Activated CD8-positive, alpha-beta memory T cell treated with anti-CD3 and anti-CD28 coated beads, Interleukin-2, amount 50 U/mL, for 4 hours (primary cell): ENCODE measurements at regions not wholly inside any gene's neighbourhood (a gene's known extent, or its start where the extent isn't known, plus 50 kb on each side); places are given as distances from the start of the nearest gene placed in this dataset.
"Not testable (repeated sequence)": the region's sequence is repeated elsewhere in the genome, so short reads cannot be mapped to it uniquely, and the experiment has no call there.

Source experiments
- DNase-seq: peaks from one replicate; pipeline ENCODE4 v3.0.0-alpha.2; 2020

DNA sequence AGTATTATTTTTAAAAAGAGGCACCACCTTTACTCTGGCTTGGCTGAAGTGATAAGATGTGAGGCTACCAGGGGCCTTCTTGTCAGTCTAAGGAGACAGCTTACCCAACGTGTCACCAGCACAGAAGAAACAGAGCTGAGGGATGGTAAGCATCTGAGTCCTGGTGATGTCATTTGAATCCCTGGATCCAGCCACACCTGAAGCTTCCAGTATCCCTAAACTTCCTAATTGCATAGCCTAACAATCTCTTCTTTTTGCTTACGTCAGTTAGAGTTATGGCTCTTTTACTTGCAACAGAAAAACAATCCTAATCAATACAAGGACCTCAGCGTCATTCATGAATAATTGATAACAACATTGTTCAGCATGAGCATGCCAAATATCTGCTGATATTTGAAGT, 436.6 kb downstream of the SHISA9 start:
- DNase-seq, result no peak

DNA sequence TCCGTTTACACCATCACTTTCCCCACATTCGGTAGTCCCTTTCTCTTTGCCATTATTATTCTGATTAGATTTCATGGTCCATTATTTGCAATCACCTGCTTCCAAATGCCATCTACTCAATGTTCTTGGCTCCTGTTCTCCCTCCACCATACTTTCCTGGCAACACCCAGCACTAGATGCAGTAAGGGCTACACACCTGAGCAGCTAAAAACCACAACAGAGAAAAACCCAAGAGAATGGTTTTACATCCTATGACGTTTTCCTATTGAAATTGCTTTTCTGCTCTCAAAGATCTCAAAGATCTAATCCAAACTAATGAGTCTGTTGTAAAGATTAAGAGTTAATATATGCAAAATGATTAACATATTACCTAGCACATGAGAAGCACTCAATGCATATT, 441.3 kb downstream of the SHISA9 start:
- DNase-seq, result no peak

DNA sequence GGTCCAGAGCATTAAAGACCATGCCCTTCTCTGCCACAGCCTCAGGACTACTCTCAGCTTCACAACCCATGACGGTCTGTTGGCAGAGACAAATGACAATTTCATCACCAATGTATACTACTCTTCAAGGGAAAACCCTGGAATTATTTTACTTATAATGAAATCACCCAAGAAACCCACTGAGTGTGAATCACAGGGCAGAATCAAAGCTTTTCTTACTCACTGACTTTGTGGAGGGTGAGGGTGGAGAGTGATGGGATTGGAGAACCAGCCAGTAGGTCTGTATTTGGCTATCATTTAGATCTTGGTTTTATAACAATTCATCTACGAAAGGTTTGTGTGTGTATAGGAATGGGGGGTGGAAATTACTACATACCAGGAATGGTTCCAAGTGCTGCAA, 442.6 kb downstream of the SHISA9 start:
- DNase-seq, result no peak

DNA sequence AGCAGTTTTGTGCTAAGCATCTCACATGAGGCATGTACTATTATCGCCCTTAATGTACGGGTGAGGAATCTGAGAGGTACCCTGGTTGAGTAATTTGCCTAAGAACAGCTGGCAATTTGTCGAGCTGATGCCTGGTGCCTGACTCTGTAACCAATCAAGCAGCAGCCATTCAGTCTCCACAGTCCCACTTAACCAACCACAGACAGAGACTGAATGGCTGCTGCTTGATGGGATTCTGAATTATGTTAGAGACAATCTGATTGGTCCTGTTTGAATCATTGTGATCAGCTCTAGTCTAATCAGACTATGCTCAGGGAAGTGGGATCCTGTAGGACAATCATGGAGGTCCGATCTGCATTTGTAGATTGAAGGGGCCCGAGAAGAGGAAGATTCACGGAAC, 447.0 kb downstream of the SHISA9 start:
- DNase-seq, result no peak

DNA sequence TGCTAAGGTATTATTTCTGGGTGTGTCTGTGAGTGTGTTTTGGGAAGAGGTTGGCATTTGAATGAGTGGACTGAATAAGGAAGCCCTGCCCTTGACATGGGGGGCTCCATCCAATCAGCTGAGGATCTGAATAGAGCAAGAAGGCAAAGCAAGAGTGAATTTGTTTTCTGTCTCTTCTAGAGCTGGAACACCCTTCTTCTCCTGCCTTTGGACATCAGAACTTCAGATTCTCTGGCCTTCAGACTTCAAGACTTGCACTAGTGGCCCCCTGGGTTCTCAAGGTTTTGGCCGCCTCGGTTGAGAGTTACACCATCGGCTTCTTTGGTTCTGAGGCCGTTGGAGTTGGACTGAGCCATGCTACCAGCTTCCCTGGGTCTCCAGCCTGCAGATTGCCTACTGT, 448.6 kb downstream of the SHISA9 start:
- DNase-seq, result no peak

DNA sequence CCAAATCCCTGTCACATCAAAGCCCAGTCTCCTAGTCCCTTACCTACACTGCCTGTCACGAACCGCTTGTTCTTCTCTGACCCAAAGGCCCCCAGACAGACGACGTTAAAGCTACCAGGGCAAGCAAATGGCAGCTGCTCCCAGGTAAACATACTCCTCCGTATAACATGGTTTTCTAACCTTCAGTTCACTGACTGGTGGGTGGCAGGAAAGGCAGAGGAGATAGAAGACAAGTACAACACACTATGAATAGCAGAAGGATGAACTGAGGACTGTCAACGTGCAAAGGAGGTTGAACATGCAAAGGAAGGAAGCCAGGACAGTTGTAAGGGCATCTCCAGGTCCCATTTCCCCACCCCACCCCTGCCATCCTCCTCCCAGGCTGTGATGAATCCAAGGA, 449.8 kb downstream of the SHISA9 start:
- no peak for DNase-seq

DNA sequence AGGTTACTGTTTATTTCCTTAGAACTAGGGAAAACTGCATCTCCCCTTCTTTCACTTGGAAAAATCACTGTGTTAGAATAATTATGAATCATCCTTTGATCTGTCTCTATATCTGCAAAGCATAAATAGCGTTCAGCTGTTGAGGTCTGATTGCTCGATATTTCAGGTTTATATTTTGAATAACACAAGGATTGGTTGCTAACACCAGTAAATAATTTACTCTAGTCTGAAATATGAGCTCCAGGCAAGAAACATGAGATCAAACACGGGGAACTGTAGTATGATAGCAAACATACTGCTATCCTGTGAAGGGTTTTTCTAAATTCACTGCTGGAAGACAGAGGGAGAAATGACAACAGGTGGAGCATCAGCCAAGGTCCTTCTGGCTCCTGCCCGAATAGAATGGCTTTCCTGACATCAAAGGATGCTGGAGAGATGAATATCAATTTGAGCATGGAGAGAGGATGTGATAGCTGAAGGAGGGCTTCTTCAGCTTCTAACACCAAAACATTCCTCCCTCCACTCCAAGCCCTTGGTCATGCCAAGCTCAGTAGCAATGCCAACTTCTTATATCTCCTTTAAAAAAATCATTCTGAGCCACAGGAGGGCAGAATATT, 450.3 kb downstream of the SHISA9 start:
- no peak for DNase-seq

DNA sequence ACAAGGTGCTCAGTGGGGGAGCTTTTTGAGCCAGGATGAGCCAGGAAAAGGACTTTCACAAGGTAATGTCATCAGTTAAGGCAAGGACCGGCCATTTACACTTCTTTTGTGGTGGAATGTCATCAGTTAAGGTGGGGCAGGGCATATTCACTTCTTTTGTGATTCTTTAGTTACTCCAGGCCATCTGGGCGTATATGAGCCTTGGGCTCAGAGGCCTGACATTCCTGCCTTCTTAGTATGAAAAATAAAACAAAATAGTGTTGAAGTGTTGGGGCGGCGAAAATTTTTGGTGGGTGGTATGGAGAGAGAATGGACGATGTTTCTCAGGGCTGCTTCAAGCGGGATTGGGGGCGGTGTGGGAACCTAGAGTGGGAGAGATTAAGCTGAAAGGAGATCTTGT, 451.4 kb downstream of the SHISA9 start:
- DNase-seq, result not testable (repeated sequence)

DNA sequence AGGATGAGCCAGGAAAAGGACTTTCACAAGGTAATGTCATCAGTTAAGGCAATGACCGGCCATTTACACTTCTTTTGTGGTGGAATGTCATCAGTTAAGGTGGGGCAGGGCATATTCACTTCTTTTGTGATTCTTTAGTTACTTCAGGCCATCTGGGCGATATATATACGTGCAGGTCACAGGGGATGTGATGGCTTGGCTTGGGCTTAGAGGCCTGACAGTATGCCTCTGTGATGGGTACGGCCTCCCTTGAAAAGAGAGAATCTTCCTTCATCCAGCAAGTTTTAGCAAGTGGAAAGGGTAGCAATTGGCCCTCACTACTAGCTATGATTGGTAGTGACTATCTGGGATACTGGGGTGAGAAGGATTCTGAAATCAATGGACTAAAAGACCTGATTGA, 456.4 kb downstream of the SHISA9 start:
- not testable (repeated sequence) for DNase-seq

DNA sequence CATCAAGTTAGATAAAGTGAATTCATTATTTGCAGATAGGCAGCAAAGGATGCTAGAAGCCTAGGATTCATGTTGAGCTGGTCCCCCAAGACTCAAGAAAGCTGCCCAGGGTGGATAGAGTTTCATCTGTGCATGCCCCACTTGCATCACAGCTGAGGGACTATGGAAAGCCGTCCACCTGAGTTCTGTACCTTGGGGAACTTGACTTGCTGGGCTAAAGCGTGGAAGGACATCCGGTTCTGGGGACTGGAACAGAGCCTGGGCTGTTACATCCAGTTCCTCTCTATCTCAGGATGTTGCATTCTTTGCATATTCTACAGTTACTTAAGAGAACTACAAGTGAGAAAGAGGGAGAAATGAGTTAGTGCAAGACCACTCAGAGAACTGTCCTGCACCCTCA, 458.4 kb downstream of the SHISA9 start:
- no peak for DNase-seq

DNA sequence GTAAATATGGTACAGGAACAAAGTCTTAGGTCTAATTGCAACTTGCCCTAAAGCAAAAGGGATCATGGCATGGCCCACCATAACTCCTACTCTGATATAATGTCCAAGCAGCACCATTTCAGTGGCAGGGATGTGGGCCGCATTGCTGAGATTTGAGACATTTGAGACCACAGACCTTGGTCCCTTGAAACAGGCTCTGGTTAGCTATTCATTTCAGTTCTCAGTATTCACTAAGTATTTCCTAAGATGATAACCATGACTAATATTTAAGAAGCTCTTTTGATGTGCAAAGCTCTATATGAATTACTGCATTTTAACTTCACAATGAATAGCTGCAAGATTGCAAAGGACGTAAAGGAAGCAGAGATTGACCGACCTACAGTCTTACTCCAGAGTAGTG, 471.0 kb downstream of the SHISA9 start:
- no peak for DNase-seq

DNA sequence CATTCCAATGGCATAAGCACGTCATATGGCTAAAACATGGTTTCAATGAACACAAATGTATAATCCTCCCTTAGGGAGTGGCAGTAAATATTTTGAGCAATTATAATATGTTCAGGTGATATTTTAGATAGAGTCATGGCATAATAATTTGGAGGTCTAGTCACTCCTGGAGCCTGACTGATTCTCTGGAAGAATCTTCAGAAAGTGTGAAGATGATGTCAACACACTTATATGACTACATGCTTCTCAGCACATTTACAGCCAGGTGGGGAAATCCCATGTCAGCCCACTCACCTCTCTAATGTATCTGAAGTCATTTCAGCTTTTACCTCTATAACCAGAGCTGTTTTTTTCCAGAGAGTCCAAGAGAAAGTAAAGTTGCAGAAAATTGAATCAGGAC, 474.8 kb downstream of the SHISA9 start:
- DNase-seq, result no peak

DNA sequence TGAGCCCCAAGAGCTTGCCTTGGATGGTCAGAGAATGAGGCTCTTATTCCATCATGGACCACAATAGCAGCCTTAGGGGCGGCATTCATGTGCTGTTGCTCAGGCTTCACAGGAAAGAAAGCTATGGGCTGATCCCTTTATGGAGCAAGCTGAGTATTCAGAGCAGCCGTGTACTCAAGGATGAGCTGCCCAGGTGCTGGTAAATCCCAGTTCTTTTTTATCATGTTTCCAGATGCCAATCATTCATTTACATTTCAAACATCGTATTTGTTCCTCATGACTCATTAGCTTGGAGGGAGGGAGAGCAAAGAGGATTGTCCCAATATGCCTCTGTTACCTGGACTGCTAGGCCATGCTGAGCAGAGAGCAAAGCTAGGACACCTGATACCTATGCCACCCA, 475.7 kb downstream of the SHISA9 start:
- no peak for DNase-seq

DNA sequence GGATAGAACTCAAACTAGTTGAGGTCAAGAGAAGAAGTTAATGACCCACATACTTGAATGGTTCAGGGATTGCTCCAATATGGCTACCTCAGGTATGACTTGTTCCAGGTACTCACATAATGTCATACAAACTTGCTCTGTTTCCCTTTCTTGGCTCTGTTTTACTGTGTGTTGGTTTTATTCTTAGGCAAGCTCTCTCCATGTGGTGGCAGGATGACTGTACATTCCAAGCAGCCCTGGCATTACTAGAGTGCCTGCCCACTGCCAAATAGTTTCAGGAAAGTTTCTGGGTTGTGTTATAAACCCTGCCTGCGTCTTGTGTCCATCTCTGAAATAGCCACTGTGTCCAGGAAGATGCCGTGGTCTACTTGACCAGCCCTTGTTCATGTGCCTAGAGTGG, 476.8 kb downstream of the SHISA9 start:
- no peak for DNase-seq

DNA sequence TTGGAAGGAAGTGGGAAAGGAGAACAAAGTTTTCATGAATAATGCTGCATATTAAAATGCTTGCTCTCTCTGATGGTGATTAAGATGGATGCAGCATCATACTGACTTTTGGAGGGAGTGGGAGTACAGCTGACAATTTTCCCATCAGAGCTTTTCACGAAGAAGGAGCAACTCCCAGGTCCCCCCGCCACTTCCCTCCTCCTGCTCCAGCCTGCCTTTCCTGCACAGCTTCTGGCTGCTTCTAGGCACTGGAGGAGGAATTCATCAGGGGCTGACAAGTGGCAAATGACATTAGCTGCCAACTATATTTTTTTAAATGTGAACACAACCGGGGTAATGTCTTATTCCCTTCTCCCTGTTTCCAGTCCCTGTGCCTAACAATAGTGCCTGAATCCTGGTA, 477.9 kb downstream of the SHISA9 start:
- DNase-seq, result no peak

DNA sequence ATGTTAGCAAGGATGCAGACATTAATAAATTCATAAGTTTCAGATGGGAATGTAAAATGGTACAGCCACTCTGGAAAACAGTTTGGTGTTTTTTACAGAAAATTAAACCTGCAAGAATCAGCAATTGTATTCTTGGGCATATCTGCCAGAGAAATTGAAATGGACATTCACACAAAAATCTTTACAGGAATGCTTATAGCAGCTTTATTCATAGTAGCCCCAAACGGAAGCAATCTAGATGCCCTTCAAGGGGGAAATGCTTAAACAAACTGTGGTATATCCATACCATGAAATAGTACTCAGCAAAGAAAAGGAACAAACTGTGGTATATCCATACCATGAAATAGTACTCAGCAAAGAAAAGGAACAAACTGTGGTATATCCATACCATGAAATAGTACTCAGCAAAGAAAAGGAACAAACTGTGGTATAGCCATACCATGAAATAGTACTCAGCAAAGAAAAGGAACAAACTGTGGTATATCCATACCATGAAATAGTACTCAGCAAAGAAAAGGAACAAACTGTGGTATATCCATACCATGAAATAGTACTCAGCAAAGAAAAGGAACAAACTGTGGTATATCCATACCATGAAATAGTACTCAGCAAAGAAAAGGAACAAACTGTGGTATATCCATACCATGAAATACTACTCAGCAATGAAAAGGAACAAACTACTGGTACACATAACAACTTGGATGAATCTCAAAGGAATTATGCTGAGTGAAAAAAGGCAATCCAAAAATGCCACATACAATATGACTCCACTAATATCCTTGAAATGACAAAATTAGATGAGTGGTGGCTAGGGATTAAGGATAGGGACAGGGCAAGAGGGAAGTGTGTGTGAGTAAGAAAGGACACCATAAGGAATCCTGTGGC, 484.0 kb downstream of the SHISA9 start:
- DNase-seq, result not testable (repeated sequence)

DNA sequence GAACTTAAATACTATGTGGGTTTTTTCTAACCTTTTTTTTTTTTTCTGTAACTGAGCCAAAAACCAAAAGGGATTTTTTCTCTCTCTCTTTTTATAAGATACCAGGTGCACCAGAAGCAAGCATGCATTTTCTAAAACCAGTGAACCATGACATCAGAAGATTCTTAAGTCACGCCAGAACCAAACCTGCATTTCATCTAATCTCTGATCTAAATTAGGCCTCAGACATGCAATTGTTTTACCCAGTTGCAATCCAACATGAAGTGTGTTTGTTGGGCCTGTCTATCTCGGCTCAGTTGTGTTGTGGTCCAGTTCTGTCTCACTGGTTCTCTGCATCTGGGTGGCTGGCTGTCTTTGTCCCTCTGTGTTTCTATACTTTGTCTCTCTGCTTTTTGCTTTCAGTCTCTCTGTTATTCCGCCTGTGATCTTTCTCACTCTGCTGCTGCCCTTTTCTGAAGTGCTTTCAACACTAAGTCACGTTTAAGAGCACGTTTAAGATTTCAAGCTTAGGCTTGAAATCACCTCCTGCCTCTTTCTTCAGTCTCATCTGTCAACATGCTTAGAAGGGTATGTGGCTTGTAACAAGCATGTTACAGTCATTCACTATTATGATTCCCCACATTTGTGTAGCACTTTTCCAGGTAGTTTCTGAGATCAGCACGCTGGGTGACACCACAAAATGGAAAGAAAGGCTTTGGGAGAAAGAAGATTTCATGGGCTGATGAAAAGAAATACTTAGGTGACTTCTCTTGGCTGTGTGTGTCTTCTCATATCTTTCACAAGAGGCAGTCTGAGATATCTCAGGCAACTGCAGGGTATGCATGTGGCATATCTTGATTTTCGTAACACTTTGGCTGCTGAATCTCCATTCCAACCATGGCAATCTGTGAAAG, 488.9 kb downstream of the SHISA9 start:
- no peak for DNase-seq

DNA sequence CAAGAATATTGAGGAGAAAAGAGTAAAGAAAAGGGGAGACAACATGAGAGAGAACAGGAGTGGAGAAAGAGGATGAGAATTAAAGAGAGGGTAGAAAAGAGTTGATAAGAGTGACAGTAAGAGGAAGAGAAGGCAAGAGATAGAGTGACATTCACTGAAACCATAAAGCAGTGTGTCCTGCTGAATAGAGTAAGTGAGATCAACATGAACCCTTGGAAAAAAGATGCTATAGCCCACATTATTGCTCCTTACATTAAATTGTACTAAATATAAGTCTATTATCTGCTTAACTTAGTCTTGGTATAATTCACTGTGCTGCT, 489.5 kb downstream of the SHISA9 start:
- DNase-seq, result no peak

DNA sequence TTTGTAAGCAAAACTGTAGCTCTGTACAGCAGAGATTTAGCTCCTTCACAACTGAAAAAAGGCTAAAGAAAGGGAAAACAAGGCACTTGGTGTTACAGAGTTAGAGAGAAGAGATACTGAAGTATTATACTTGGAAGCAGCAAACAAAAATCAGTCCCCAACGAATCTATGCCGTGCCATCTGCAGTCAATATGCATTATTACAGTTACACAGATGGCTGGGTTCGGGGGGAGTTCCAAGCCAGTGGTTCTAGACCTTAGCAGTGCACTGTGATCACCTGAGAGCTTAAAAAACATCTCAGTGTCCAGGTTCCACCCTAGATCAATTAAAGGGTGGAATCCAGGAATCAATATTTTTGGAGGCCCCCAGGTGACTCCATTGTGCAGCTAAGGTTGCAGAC, 489.9 kb downstream of the SHISA9 start:
- DNase-seq, result no peak

DNA sequence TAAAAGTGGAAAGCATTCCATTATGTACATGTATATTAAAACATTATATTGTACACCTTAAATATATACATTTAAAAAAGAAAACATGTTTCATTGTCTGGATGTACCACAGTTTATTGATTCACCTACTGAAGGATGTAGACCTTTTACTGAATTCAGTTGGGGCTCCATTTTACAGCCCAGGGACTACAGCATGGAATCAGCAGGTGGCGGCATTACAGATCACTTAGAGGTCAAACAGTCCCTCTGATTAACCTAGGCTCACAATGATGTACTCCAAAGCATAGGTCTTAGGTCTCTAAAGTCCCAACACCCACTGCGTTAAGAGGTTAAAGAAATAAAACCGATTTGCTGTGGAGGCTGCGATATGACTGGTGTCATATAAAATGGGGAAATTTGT, 490.9 kb downstream of the SHISA9 start:
- DNase-seq, result no peak

DNA sequence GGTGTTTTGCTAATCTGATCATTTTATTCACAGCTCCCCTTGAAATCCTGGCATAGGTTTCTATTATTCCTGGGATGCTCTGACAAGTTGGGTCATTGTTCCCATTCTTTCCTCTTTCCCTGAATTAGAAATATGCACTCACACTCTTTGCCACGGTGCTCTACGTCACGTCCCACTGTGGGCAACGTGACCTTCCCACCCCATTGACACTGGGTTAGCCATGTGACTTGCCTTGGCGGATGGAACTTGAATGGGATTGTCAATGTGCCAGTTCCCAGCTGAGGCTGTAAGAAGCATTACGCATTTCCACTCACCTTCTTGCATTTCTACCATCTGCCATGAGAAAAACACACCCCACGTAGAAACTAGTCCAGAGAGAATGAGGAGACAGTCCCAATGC, 492.4 kb downstream of the SHISA9 start:
- no peak for DNase-seq

DNA sequence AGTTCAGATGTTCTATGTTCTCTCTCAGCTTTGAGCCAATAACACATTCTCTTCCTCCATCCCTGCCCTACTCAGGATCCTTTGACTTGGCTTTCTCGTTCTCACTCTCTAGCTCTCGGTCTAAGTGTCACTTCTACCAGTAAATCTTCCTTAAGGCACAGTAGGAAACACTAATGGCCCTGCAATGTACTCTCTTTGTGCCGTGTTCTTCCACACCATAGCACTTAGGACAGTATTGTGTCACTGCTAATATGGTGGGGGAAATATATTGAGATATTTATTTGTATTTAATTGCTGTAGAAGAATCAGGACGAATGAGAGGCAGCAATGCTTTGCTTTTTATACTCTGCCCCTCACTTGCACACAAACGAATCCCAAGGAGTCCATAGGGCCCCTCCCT, 493.1 kb downstream of the SHISA9 start:
- DNase-seq, result no peak

DNA sequence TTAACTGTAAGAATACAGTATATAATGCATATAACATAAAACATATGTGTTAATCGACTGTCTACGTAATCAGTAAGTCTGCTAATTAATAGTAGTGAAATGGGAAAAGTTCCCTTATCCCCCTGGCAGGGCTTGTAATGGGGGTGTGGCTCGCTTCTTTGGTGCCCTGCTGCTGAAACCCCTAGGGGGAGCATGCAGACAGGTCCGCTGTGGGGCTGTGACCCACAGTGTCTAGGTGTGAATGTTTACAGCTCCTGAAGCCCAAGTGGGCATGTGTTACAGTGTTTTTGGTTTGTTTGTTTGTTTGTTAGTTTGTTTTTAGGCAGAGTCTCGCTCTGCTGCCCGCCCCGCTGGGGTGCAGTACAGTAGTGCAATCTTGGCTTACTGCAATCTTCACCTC, 495.7 kb downstream of the SHISA9 start:
- no peak for DNase-seq

DNA sequence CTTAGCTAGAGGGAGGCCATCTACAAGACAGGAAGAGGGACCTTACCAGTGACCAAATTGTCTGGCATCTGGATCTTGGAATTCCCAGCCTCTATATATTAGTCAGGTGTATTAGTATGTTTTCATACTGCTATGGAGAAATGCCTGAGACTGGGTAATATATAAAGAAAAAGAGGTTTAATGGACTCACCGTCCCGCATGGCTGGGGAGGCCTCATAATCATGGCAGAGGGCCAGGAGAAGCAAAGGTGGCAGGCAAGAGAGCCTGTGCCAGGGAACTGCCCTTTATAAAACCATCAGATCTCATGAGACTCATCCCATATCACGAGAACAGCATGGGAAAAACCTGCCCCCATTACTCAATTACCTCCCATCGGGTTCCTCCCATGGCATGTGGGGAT, 500.2 kb downstream of the SHISA9 start:
- DNase-seq, result no peak
